ENCODE measurements at regions not wholly inside any gene's neighbourhood (a gene's known extent, or its start where the extent isn't known, plus 50 kb on each side); places are given as distances from the start of the nearest gene placed in this dataset.
A peak's percentile ranks its signal among the peaks of the same experiment; 100 is the strongest.

DNA sequence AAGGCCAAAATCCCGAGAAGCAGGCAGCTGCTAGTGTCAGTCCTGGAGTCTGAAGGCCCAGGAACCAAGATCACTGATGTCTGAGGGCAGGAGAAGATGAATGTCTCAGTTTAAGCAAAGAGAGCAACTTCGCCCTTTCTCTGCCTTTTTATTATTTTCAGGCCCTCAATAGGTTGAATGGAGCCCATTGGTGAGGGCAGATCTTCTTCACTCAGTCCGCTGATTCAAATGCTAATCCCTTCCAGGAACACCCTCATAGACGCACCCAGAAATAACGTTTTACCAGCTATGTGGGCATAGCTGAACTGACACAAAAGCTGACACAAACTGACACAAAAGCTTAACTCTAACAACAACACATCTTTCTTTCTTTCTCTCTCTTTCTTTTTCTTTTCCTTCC is 78.0 kb upstream of the KCNJ3 start:
- no peak for DNase-seq (ENCODE audit: extremely low read depth, low read depth)
- H3K4me3 ChIP-seq (replicated peaks; ENCODE audit: low read depth, low read length): no peak overlapping the region
- TF ChIP-seq CTCF (IDR thresholded peaks at IDR 0.05; ENCODE audit: low read depth, low read length, missing control alignments): no peak

GRCh38 chr2:154623819-154624218 is 74.7 kb upstream of the KCNJ3 start:
- peak; percentile 1 for DNase-seq (ENCODE audit: extremely low read depth, low read depth)
- peak; percentile 31 for TF ChIP-seq CTCF (IDR thresholded peaks at IDR 0.05; ENCODE audit: low read depth, low read length, missing control alignments)

GRCh38 chr2:154637456-154637855 is 61.0 kb upstream of the KCNJ3 start:
- DNase-seq (ENCODE audit: extremely low read depth, low read depth): no peak
- TF ChIP-seq CTCF (IDR thresholded peaks at IDR 0.05; ENCODE audit: low read depth, low read length, missing control alignments): no peak
- H3K4me3 ChIP-seq (replicated peaks; ENCODE audit: low read depth, low read length): no peak overlapping the region

More at GRCh38 chr2:154623819-154624218, 74.7 kb upstream of the KCNJ3 start:
- H3K4me3 ChIP-seq (replicated peaks; ENCODE audit: low read depth, low read length): no peak overlapping the region

DNA sequence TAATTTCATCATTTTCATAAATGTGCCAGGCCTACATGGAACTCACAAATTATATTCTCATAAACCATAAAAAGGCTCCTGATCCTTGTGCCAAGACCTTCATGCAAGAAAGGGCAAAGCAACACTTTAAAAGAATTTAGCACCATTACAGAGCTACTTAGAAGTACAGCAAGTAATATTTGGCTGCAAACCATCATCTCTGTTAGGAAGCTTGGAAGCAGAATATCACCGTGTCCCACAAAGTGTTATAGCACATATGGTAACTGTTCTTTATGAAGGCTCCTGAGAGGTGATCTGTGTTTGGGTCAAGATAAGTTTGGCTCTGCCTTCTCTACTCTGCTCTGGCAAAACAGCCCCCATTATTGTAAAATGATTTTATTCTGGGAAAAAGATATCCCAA is 59.7 kb upstream of the KCNJ3 start:
- DNase-seq (ENCODE audit: extremely low read depth, low read depth): no peak
- no peak overlapping the region for H3K4me3 ChIP-seq (replicated peaks; ENCODE audit: low read depth, low read length)
- TF ChIP-seq CTCF (IDR thresholded peaks at IDR 0.05; ENCODE audit: low read depth, low read length, missing control alignments): no peak

- no peak for DNase-seq (ENCODE audit: extremely low read depth, low read depth)
- TF ChIP-seq CTCF (IDR thresholded peaks at IDR 0.05; ENCODE audit: low read depth, low read length, missing control alignments): no peak
- H3K4me3 ChIP-seq (replicated peaks; ENCODE audit: low read depth, low read length): no peak overlapping the region
Measured at GRCh38 chr2:154640000-154640399, 58.5 kb upstream of the KCNJ3 start.

Measured in HFF-Myc (cell line).